Activated naive CD4-positive, alpha-beta T cell treated with anti-CD3 and anti-CD28 coated beads, Interleukin-2, amount 50 U/mL, for 72 hours (primary cell): ENCODE measurements at regions not wholly inside any gene's neighbourhood (a gene's known extent, or its start where the extent isn't known, plus 50 kb on each side); places are given as distances from the start of the nearest gene placed in this dataset.

Experiments used
- ATAC-seq, 2 donors: fragments of 150-1000 bp; cut with Tn5 transposase; 2 replicates each; pipeline ENCODE4 v1.10.0; 2021; ENCODE audit warnings: mild to moderate bottlenecking in 2 of 2, moderate library complexity in 2 of 2
- DNase-seq, 2 donors: peaks; one replicate each; pipeline ENCODE4 v3.0.0; 2021 to 2022; ENCODE audit warnings: low spot score in 2 of 2
- H3K27ac Mint-ChIP-seq, 2 donors: one replicate each; pipeline ENCODE4 v1.8.0; 2022; ENCODE audit warnings: mild to moderate bottlenecking in 2 of 2, mixed read lengths in 2 of 2
- H3K36me3 Mint-ChIP-seq, 2 donors: one replicate each; pipeline ENCODE4 v1.8.0; 2022; ENCODE audit warnings: mixed read lengths in 2 of 2
- H3K9me3 Mint-ChIP-seq, 2 donors: one replicate each; pipeline ENCODE4 v1.8.0; 2022; ENCODE audit warnings: mixed read lengths in 2 of 2

DNA sequence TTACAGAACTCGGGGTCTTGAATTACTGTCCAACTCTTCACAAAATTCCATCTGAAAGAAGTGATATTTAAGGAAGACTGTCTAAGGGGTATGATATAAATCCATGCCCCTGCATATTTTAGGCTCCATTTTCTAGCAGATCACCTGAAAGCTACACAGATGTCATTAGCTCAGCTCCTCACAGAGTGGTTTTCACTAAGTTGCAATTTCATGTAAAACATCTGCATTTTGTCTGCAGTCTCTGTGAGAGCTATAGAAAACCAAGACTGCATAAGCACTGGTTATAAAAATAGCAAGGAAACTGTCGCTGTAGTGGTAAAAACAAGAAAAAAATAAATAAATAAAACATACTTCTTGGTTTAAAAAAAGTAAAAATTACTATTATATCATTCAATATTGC, 103.4 kb downstream of the RPL27A start:
- Mint-ChIP-seq H3K36me3 (no peaks in the 10 kb centered on the region), H3K27ac (no peak overlapping the region), H3K9me3 (no peaks in the 10 kb centered on the region)
- no peak for ATAC-seq
- no peak for DNase-seq

- no peak for ATAC-seq
- no peaks in the 10 kb centered on the region for H3K36me3 Mint-ChIP-seq
- no peak for DNase-seq
- no peaks in the 10 kb centered on the region for H3K9me3 Mint-ChIP-seq
- no peak overlapping the region for H3K27ac Mint-ChIP-seq
Observed at GRCh38 chr11:8786933-8787332, 104.3 kb downstream of the RPL27A start.

- no peaks in the 10 kb centered on the region for H3K9me3 Mint-ChIP-seq
- no peak for DNase-seq
- no peaks in the 10 kb centered on the region for H3K36me3 Mint-ChIP-seq
- no peak for ATAC-seq
- H3K27ac Mint-ChIP-seq = no peak overlapping the region
Observed at GRCh38 chr11:8787372-8787771, 104.8 kb downstream of the RPL27A start.

- ATAC-seq = no peak
- DNase-seq = no peak
- Mint-ChIP-seq H3K27ac (no peak overlapping the region), H3K36me3 (no peaks in the 10 kb centered on the region), H3K9me3 (no peaks in the 10 kb centered on the region)
Observed at GRCh38 chr11:8788616-8789015, 106.0 kb downstream of the RPL27A start.

DNA sequence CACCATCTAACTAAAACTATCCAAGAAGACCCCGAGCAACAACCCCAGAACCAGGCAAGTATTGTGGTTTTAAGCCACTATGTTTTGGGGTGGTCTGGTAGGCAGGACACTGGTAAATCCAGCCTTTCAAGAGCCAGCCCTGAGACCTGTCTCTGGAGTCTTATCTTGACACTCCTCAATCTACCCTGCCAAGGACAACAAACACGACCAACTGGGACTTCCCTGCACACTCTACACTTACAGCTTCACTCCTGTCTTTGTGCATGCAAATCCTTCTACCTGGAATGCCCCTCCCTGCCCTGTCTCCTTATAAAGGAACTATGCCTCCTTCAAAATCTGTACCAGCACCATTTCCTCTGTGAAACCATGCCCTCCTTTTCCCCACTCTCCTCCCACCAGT, 107.3 kb downstream of the RPL27A start:
- DNase-seq = no peak
- H3K36me3 Mint-ChIP-seq = no peaks in the 10 kb centered on the region
- H3K27ac Mint-ChIP-seq = peak overlapping the region in 1 of 2 donors; percentile 38
- no peaks in the 10 kb centered on the region for H3K9me3 Mint-ChIP-seq
- no peak for ATAC-seq

GRCh38 chr11:8790968-8791367, 108.4 kb downstream of the RPL27A start:
- Mint-ChIP-seq H3K36me3 (no peaks in the 10 kb centered on the region), H3K27ac (no peak overlapping the region), H3K9me3 (no peaks in the 10 kb centered on the region)
- ATAC-seq = no peak
- no peak for DNase-seq

- no peak for ATAC-seq
- no peaks in the 10 kb centered on the region for H3K9me3 Mint-ChIP-seq
- H3K27ac Mint-ChIP-seq = no peak overlapping the region
- DNase-seq = no peak
- H3K36me3 Mint-ChIP-seq = no peaks in the 10 kb centered on the region
Observed at GRCh38 chr11:8792710-8793109, 110.1 kb downstream of the RPL27A start.

GRCh38 chr11:8793114-8793777, 110.7 kb downstream of the RPL27A start:
- H3K9me3 Mint-ChIP-seq = no peaks in the 10 kb centered on the region
- ATAC-seq = no peak

DNA sequence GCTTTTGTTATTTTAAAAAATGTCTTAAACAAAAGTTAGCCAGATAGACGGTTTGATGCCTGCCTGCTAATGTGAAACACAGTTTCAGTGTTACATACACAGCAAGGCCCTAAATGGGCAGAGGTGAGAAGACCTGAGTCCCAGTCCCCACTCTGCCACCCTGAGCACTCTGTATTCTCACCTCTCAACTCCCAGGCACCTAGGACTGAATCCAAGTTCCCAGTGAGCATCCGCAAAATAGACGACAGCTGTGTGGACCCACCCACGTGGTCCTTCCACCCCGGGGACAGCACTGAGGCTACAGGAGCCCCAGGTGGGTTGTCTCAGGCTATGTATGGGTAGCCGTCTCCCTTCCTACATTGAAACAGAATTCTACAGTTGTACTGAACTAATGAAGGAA, 111.5 kb downstream of the RPL27A start:
- no peak for DNase-seq
- ATAC-seq = no peak
- H3K27ac Mint-ChIP-seq = no peak overlapping the region

More at GRCh38 chr11:8793114-8793777, 110.7 kb downstream of the RPL27A start:
- no peaks in the 10 kb centered on the region for H3K36me3 Mint-ChIP-seq
- no peak for DNase-seq
- H3K27ac Mint-ChIP-seq = no peak overlapping the region

DNA sequence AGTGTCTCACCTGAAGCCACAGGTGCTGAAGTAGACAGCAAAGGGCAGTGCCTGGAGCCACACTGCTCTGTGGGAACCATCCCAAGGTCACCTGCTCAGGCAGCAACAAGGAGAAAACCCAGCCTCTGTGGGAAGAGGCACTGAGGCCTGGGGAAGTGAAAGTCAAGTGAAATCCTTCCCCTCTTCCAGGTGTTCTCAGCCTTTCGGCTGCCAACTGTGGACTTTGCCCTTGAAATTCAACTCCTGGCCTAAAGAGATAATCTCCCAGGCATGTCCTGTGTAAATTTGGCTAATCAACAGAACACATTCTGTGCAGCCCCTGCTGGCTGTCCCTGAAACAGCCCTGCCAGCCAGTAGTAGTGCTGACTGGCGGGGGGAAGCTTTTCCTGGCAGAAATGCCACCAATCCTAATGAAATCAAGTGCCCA, 112.1 kb downstream of the RPL27A start:
- Mint-ChIP-seq H3K27ac (no peak overlapping the region), H3K9me3 (no peaks in the 10 kb centered on the region), H3K36me3 (no peaks in the 10 kb centered on the region)
- DNase-seq (no peak), ATAC-seq (no peak)

More for the DNA sequence above, 111.5 kb downstream of the RPL27A start:
- H3K9me3 Mint-ChIP-seq = no peaks in the 10 kb centered on the region
- H3K36me3 Mint-ChIP-seq = no peaks in the 10 kb centered on the region

DNA sequence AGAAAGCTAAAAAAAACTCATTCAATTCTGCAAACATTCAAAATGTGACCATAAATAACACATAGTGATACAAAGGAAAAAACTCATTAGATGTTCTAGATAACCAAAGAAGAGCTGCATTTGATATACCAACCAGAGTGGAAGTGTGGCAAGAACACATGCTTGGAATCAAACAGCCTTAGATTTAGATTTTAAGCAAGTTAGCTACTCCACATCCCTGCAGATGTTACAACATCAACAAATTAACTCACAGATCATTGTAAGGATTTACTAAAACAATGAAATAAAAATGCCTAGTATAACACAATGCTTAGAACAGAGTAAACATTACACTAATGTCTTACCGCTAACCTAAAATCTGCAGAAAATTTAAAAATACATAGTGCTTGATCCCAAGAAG, 114.0 kb upstream of the AKIP1 start:
- Mint-ChIP-seq H3K27ac (no peak overlapping the region), H3K9me3 (no peaks in the 10 kb centered on the region), H3K36me3 (no peaks in the 10 kb centered on the region)
- DNase-seq (no peak), ATAC-seq (no peak)

DNA sequence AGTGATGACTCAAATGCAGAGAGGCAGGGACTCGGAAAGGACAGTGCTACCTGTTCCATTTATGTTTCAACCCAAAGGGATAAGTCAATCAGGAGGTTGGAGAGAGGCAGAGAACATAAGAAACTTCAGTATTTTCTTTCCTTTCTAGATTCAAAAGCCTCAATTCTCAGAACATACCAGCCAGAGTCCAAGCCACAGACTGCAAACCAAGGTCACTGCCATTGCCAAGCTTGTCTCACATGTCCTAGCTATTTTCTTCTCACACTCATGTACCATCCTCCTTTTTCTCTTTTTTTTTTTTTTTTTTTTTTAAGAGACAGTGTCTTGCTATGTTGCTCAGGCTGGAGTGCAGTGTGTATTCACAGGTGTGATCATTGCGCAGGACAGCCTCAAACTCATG, 111.7 kb upstream of the AKIP1 start:
- DNase-seq (no peak), ATAC-seq (no peak)
- Mint-ChIP-seq H3K36me3 (no peaks in the 10 kb centered on the region), H3K27ac (no peak overlapping the region), H3K9me3 (no peaks in the 10 kb centered on the region)

DNA sequence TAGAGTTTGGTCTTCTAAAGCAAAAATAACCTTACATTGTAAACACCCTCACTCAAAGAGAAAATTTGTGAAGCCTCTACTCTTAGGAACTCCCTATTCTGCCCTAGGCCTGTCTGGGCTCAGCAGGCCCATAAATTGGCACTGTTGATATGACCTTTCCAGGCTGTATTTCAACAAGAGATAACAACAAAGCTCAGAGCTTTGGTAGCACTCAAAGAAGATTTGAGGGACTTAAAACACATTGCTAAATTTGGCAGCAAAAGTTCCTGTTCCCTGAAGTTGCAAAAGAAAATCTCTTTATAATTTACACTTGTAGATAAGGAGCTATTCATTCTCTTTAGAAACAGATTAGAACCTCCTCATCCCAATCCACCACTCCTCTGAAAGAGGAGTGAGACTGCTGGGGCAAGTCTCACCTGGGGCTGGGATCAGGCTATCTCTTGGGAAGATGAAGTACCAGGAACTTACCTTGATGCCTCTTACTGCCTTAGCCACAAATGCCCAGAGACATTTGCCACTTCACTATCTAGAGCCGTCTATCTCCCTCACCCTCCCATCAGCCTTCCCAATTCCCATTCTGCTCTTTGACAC, 110.4 kb upstream of the AKIP1 start:
- H3K36me3 Mint-ChIP-seq = no peaks in the 10 kb centered on the region
- DNase-seq = no peak
- no peak overlapping the region for H3K27ac Mint-ChIP-seq
- no peak for ATAC-seq
- H3K9me3 Mint-ChIP-seq = no peaks in the 10 kb centered on the region

GRCh38 chr11:8801121-8801520, 109.9 kb upstream of the AKIP1 start:
- ATAC-seq = no peak
- Mint-ChIP-seq H3K36me3 (no peaks in the 10 kb centered on the region), H3K27ac (no peak overlapping the region), H3K9me3 (no peaks in the 10 kb centered on the region)
- no peak for DNase-seq

DNA sequence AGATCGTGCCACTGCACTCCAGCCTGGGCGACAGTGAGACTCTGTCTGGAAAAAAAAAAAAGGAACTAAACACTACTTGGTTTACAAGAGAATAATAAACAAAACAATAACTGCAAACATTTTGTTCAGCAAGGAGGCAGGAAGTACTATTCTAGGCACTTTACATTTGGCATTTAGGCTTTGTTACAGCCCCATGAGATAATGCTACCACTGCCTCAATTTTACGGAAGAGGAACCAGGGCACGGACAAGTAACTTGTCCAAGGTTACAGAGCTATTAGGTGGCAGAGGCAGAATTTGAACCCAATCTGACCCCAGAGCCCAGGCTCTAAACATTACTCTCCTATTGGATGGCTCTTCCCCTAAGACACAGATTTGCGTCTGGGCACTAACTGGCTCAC, 108.7 kb upstream of the AKIP1 start:
- no peak for ATAC-seq
- no peaks in the 10 kb centered on the region for H3K36me3 Mint-ChIP-seq
- DNase-seq = no peak
- no peak overlapping the region for H3K27ac Mint-ChIP-seq
- H3K9me3 Mint-ChIP-seq = no peaks in the 10 kb centered on the region

DNA sequence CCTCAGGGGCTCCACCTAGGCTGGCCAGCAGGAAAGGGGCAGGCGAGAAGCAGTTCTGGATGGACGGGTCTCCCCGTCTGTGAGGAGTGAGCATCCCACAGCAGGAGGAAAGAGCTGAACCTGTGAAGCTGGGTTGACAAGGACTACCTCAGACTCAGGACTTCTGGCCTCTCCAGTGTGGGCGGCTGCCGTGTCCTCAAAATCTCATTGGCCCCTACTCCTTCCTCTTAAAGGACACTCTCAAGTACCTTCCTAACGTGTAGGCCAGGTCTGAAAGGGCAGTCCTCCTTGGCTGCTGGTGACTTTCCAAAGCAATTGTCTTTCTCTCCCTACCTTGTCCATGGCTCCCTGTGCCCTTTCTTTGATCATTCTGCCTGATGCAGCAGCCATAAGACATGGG, 107.0 kb upstream of the AKIP1 start:
- ATAC-seq = no peak

GRCh38 chr11:8805296-8805695, 105.7 kb upstream of the AKIP1 start:
- Mint-ChIP-seq H3K27ac (no peak overlapping the region), H3K9me3 (no peaks in the 10 kb centered on the region), H3K36me3 (no peaks in the 10 kb centered on the region)
- DNase-seq (no peak), ATAC-seq (no peak)

More for the DNA sequence above, 107.0 kb upstream of the AKIP1 start:
- no peaks in the 10 kb centered on the region for H3K36me3 Mint-ChIP-seq
- H3K9me3 Mint-ChIP-seq = no peaks in the 10 kb centered on the region
- no peak for DNase-seq
- H3K27ac Mint-ChIP-seq = no peak overlapping the region

DNA sequence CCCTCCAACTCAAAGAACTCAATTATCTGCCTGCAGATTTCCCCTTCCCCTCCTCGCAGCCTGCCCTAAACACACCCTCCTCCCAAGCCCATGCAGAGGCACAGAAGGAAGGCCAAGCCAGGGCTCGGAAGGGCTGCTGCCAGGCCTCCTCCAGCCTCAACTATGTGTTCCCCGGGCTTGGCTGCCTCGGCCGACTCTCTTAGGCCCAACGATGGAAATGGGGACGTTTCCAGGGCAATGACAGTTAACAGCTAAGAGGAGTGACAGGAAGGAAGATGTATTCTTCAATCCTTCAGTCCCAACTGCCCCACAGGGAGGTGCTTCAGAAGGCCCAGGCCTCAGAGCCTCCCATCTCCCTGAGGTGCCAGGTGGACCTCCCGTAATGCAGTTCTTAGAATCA, 104.0 kb upstream of the AKIP1 start:
- Mint-ChIP-seq H3K9me3 (no peaks in the 10 kb centered on the region), H3K36me3 (no peaks in the 10 kb centered on the region), H3K27ac (no peak overlapping the region)
- DNase-seq (no peak), ATAC-seq (no peak)
